K562 (cell line): ENCODE measurements at regions not wholly inside any gene's neighbourhood (a gene's known extent, or its start where the extent isn't known, plus 50 kb on each side); places are given as distances from the start of the nearest gene placed in this dataset.

Experiments used
- ATAC-seq: fragments of 200-7000 bp; cut with Tn5 transposase; 3 replicates; pipeline ENCODE4 v1.9.1; 2020; ENCODE audit warnings: moderate library complexity
- BruUV-seq: library from RNA; stranded (reverse); fragments of 400-500 nt; replicated peaks from 2 replicates; lab custom pipeline; 2021; lab: Mats Ljungman, UMichigan
- CTCF ChIA-PET: fragments of 300-600 bp; formaldehyde crosslinking; extraction: SDS; loops from one replicate; lab custom pipeline; 2021; ENCODE audit warnings: low intra/inter-chr PET ratio; lab: Yijun Ruan, JAX
- POLR2A ChIA-PET: fragments of 300-600, 350-650 bp; sonication (Branson Sonifier 250); formaldehyde crosslinking; extraction: SDS; loops from one replicate; lab custom pipeline; 2021; ENCODE audit warnings: antibody characterized with exemption, inconsistent platforms; lab: Yijun Ruan, JAX
- DNase-seq, 4 experiments: peaks; one replicate each; pipeline versions ENCODE4 v3.0.0 to v3.0.0-alpha.2; 2011 to 2018; ENCODE audit warnings: low spot score in 3 of 4, mixed read lengths in 3 of 4; ENCODE audit errors: extremely low read depth in 1 of 4
- FAIRE-seq: peaks from 2 replicates; lab custom pipeline; 2011; peaks lifted over from hg19 to GRCh38; lab: Jason Lieb, UNC
- H2AFZ ChIP-seq: 2 replicates; pipeline ENCODE4 v1.6.0; 2011; ENCODE audit warnings: low read depth, low read length, control low read depth, inconsistent platforms
- H3K27ac ChIP-seq: fragments of 200-600 bp; 3 replicates; pipeline ENCODE4 v1.8.0; 2011; ENCODE audit warnings: low read depth, mild to moderate bottlenecking, control low read depth, inconsistent platforms, low read length, moderate library complexity, mixed read lengths; ENCODE audit errors: extremely low read depth
- H3K27me3 ChIP-seq, 2 experiments: fragments of 300-600 bp in 1 of 2; 2 replicates in 1 of 2; 3 replicates in 1 of 2; pipeline versions ENCODE4 v1.6.0 to v1.8.0; 2011; ENCODE audit warnings: inconsistent platforms in 2 of 2, low read length in 2 of 2, mild to moderate bottlenecking in 1 of 2, mixed read lengths in 1 of 2, moderate library complexity in 1 of 2; ENCODE audit not compliant: control insufficient read depth in 2 of 2, insufficient read depth in 2 of 2
- H3K36me3 ChIP-seq: fragments of 300-600 bp; 3 replicates; pipeline ENCODE4 v1.8.0; 2011; ENCODE audit warnings: mild to moderate bottlenecking, low read length, inconsistent platforms; ENCODE audit not compliant: control insufficient read depth, insufficient read depth
- H3K4me1 ChIP-seq, 2 experiments: fragments of 200-600 bp in 1 of 2; replicated peaks in 1 of 2; 2 replicates in 1 of 2; 3 replicates in 1 of 2; pipeline versions ENCODE4 v1.5.1 to v1.8.0; 2011; ENCODE audit warnings: inconsistent platforms in 2 of 2, low read length in 2 of 2, mild to moderate bottlenecking in 1 of 2, mixed read lengths in 1 of 2, moderate library complexity in 1 of 2; ENCODE audit not compliant: control insufficient read depth in 2 of 2, insufficient read depth in 2 of 2
- H3K4me2 ChIP-seq: 2 replicates; pipeline ENCODE4 v1.6.1; 2011; ENCODE audit warnings: low read length, control low read depth, inconsistent platforms, mixed read lengths; ENCODE audit not compliant: insufficient read depth
- H3K4me3 ChIP-seq: fragments of 200-600 bp; sonication (generic), shearing (Covaris generic); 2 replicates; pipeline ENCODE4 v1.5.1; 2016; ENCODE audit warnings: control low read depth, inconsistent platforms
- H3K79me2 ChIP-seq: fragments of 200-600 bp; 3 replicates; pipeline ENCODE4 v1.8.0; 2011; ENCODE audit warnings: low read length, inconsistent platforms; ENCODE audit not compliant: control insufficient read depth, insufficient read depth
- H3K9ac ChIP-seq, 2 experiments: 2 replicates each; pipeline versions ENCODE4 v1.6.0 to v1.6.1; 2011; ENCODE audit warnings: low read depth in 2 of 2, low read length in 2 of 2, control low read depth in 1 of 2, inconsistent platforms in 1 of 2, mild to moderate bottlenecking in 1 of 2, mixed read lengths in 1 of 2; ENCODE audit not compliant: insufficient read depth in 1 of 2
- H3K9me1 ChIP-seq: one replicate; pipeline ENCODE4 v1.6.0; 2011; ENCODE audit warnings: inconsistent platforms, mild to moderate bottlenecking, low read length, moderate library complexity; ENCODE audit not compliant: control insufficient read depth, insufficient read depth
- H3K9me3 ChIP-seq: replicated peaks from 2 replicates; pipeline ENCODE4 v1.5.1; 2011; ENCODE audit warnings: low read depth, low read length, inconsistent platforms; ENCODE audit not compliant: control insufficient read depth, insufficient read depth
- H4K20me1 ChIP-seq: replicated peaks from 2 replicates; pipeline ENCODE4 v1.6.1; 2011; ENCODE audit warnings: low read length, inconsistent platforms, mixed read lengths; ENCODE audit not compliant: control insufficient read depth, insufficient read depth
- CHAMP1 ChIP-seq: fragments of 450-650 bp; IDR thresholded peaks from 2 replicates; pipeline ENCODE4 v1.6.1; 2016; ENCODE audit warnings: mild to moderate bottlenecking
- JUN ChIP-seq, 2 experiments: sonication (generic) in 1 of 2; formaldehyde crosslinking in 1 of 2; IDR thresholded peaks; 2 replicates each; pipeline versions ENCODE4 v1.6.1 to v1.8.0; 2012 to 2022; ENCODE audit warnings: borderline replicate concordance in 2 of 2, mild to moderate bottlenecking in 2 of 2, improper control_type of control experiment in 1 of 2, low read depth in 1 of 2, low read length in 1 of 2, missing genetic modification reagents in 1 of 2
- PREB ChIP-seq: sonication (generic); formaldehyde crosslinking; IDR thresholded peaks from 2 replicates; pipeline ENCODE4 v1.8.1; 2023; ENCODE audit warnings: mild to moderate bottlenecking, missing genetic modification reagents
- TAL1 ChIP-seq: fragments of 450-650 bp; IDR thresholded peaks from 2 replicates; pipeline ENCODE4 v1.6.1; 2016; ENCODE audit warnings: mild to moderate bottlenecking
- TCF3 ChIP-seq: sonication (generic); formaldehyde crosslinking; IDR thresholded peaks from 2 replicates; pipeline ENCODE4 v1.4.0; 2020; ENCODE audit warnings: mild to moderate bottlenecking, missing genetic modification reagents
- ZBTB2 ChIP-seq: fragments of 450-650 bp; IDR thresholded peaks from 2 replicates; pipeline ENCODE4 v1.6.1; 2016; ENCODE audit warnings: antibody characterized with exemption
- ZNF146 ChIP-seq: IDR thresholded peaks from one replicate; pipeline ENCODE4 v1.6.1; 2018; ENCODE audit warnings: missing compliant biosample characterization; ENCODE audit not compliant: unreplicated experiment
- ZNF3 ChIP-seq: fragments of 250-450 bp; sonication (Bioruptor Pico); IDR thresholded peaks from 2 replicates; pipeline ENCODE4 v1.5.0; 2021; ENCODE audit warnings: mild to moderate bottlenecking, moderate library complexity
- WGBS: fragments of 100-300 bp; shearing (Covaris generic); methylation state at CpG from one replicate; pipeline ENCODE4 v1.1.6; 2016; ENCODE audit warnings: low coverage, mixed read lengths; ENCODE audit not compliant: insufficient coverage; ENCODE audit errors: missing lambda C conversion rate; 5-methylcytosine and 5-hydroxymethylcytosine counted together
- in situ Hi-C: fragments of 300-500 bp; cut with MboI; formaldehyde crosslinking; loops from 4 replicates; pipeline ENCODE4 v1.15.0; 2018; ENCODE audit warnings: inconsistent platforms, mixed read lengths
- intact Hi-C: fragments of 100-400 bp; cut with micrococcal nuclease; formaldehyde crosslinking; loops from 2 replicates; pipeline ENCODE4 v1.14.2; 2022

- Histone ChIP-seq H3K4me3 (no peak overlapping the region), H2AFZ (no peak overlapping the region)
- no peak for TF ChIP-seq ZBTB2
- TF ChIP-seq, all 486 proteins: peak for 0
- in situ Hi-C loops (no loop called here), intact Hi-C loops (no loop called here)
- Histone ChIP-seq H3K79me2 (no peaks in the 10 kb centered on the region), H3K27me3 (peaks cover 11 to 46% of the 10 kb centered on the region in 2 experiments), H3K27ac (no peak overlapping the region), H3K4me2 (no peak overlapping the region), H3K9me3 (no peaks in the 10 kb centered on the region), H3K9me1 (no peaks in the 10 kb centered on the region), H3K36me3 (no peaks in the 10 kb centered on the region), H3K4me1 (peaks cover 0 to 5% of the 10 kb centered on the region in 2 experiments; a peak in 1 of 5 replicates), H3K9ac (no peak overlapping the region; a peak in 1 of 4 replicates), H4K20me1 (peaks cover 7% of the 10 kb centered on the region; the same call in 1 of the 2 replicates)
- ChIA-PET CTCF (interaction anchor here (0.6 to 0.7 kb wide), 3 partner anchors 14 to 87 kb away, joined by 3 read pairs; no protein-coding TSS in a partner anchor), POLR2A (interaction anchor here (0.6 kb wide), 1 partner anchor 349 kb away, joined by 3 read pairs; no protein-coding TSS in a partner anchor)
- DNase-seq = no peak
- ATAC-seq = no peak
- WGBS = 0% methylated on average over 4 of the region's 4 CpGs
- no TSS peak for BruUV-seq
- no peak for FAIRE-seq
Observed at GRCh38 chr11:119529936-119530335, 107.0 kb upstream of the THY1 start.

GRCh38 chr11:119529063-119529845, 106.3 kb upstream of the THY1 start:
- intact Hi-C loops = no loop called here
- H3K27ac ChIP-seq = no peak overlapping the region
- H3K4me1 ChIP-seq = peaks cover 0 to 5% of the 10 kb centered on the region in 2 experiments; a peak in 1 of 5 replicates
- DNase-seq = no peak
- BruUV-seq = no TSS peak
- no peak for FAIRE-seq
- no peak overlapping the region for H3K4me3 ChIP-seq
- no peaks in the 10 kb centered on the region for H3K9me3 ChIP-seq
- H3K4me2 ChIP-seq = no peak overlapping the region
- no peaks in the 10 kb centered on the region for H3K79me2 ChIP-seq
- no peaks in the 10 kb centered on the region for H3K9me1 ChIP-seq
- H3K9ac ChIP-seq = no peak overlapping the region; a peak in 1 of 4 replicates
- H3K36me3 ChIP-seq = no peaks in the 10 kb centered on the region
- peaks cover 11 to 53% of the 10 kb centered on the region in 2 experiments for H3K27me3 ChIP-seq
- 2% methylated on average over 11 of the region's 11 CpGs for WGBS
- ChIA-PET CTCF (no interaction called here), POLR2A (interaction anchor here (0.6 to 0.7 kb wide), 3 partner anchors 84 to 318 kb away, joined by 3 read pairs; no protein-coding TSS in a partner anchor)
- in situ Hi-C loops = no loop called here
- no peak for ATAC-seq
- no peak overlapping the region for H2AFZ ChIP-seq
- H4K20me1 ChIP-seq = peaks cover 9% of the 10 kb centered on the region; the same call in 1 of the 2 replicates
- TF ChIP-seq JUN (IDR thresholded peaks at IDR 0.05; ENCODE audit: borderline replicate concordance, low read depth, low read length) (no peak), JUN (CRISPR knock-in tag; IDR thresholded peaks at IDR 0.05; ENCODE audit: borderline replicate concordance) (no peak), ZNF146 (CRISPR knock-in tag) (no peak), TCF3 (CRISPR knock-in tag) (no peak), CHAMP1 (no peak), TAL1 (no peak), PREB (no peak), ZNF3 (no peak)
